K562 (cell line): ENCODE measurements at regions not wholly inside any gene's neighbourhood (a gene's known extent, or its start where the extent isn't known, plus 50 kb on each side); places are given as distances from the start of the nearest gene placed in this dataset.

Experiments
- ARID3A ChIP-seq: IDR thresholded peaks from 2 replicates; pipeline ENCODE4 v1.6.1; 2012; ENCODE audit warnings: low read depth, low read length, improper control_type of control experiment, borderline replicate concordance
- MAZ ChIP-seq, 2 experiments: fragments of 450-650 bp in 1 of 2; sonication (generic) in 1 of 2; formaldehyde crosslinking; IDR thresholded peaks in 1 of 2; conservative IDR thresholded peaks in 1 of 2; 2 replicates each; pipeline versions ENCODE4 v1.4.0 to v1.5.0; 2020; ENCODE audit warnings: mild to moderate bottlenecking in 1 of 2, missing genetic modification reagents in 1 of 2
- POLR2AphosphoS5 ChIP-seq: IDR thresholded peaks from 2 replicates; pipeline ENCODE4 v1.6.1; 2011; ENCODE audit warnings: mild to moderate bottlenecking, low read depth, low read length, moderate library complexity; ENCODE audit not compliant: control insufficient read depth, insufficient read depth
- TF ChIP-seq, protein P1 (sequence below), 3 experiments: IDR thresholded peaks in 2 of 3; conservative IDR thresholded peaks in 1 of 3; 2 replicates each; pipeline ENCODE4 v1.5.1; 2011 to 2012; ENCODE audit warnings: low read length in 3 of 3, mild to moderate bottlenecking in 3 of 3, control low read depth in 2 of 3, improper control_type of control experiment in 1 of 3, inconsistent platforms in 1 of 3, low read depth in 1 of 3, mixed read lengths in 1 of 3, moderate library complexity in 1 of 3; ENCODE audit not compliant: insufficient read depth in 2 of 3

DNA sequence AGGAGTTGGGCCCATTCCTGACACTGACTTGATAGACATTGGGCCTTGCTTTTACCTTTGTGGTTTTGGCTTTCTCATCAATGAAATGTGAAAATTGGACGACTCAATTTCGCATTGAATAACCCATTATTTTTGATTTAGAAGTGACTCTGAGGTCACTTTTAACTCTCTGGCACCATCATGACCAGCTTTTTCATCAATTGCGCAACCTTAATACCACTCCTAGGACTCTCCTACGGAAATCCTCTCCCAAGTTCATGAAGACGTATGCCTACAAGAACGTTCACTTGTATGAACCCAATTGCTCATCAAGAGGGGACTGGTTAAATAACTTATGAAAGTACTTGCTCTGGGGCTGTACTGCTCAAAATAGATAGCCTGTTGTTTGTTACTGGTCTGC lies 86.7 kb upstream of the CHD6 start:
- TF ChIP-seq MAZ (CRISPR knock-in tag; conservative IDR thresholded peaks at IDR 0.05 in 1 of 2, IDR thresholded peaks at IDR 0.05 in 1 of 2) (no peak), POLR2AphosphoS5 (no peak), ARID3A (no peak)
- TF ChIP-seq, protein P1, sequence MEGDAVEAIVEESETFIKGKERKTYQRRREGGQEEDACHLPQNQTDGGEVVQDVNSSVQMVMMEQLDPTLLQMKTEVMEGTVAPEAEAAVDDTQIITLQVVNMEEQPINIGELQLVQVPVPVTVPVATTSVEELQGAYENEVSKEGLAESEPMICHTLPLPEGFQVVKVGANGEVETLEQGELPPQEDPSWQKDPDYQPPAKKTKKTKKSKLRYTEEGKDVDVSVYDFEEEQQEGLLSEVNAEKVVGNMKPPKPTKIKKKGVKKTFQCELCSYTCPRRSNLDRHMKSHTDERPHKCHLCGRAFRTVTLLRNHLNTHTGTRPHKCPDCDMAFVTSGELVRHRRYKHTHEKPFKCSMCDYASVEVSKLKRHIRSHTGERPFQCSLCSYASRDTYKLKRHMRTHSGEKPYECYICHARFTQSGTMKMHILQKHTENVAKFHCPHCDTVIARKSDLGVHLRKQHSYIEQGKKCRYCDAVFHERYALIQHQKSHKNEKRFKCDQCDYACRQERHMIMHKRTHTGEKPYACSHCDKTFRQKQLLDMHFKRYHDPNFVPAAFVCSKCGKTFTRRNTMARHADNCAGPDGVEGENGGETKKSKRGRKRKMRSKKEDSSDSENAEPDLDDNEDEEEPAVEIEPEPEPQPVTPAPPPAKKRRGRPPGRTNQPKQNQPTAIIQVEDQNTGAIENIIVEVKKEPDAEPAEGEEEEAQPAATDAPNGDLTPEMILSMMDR (IDR thresholded peaks at IDR 0.05 in 2 of 3, conservative IDR thresholded peaks at IDR 0.05 in 1 of 3; ENCODE audit: insufficient read depth in 2 of 3, low read depth in 1 of 3, low read length in 3 of 3), result no peak
